ENCODE measurements at regions not wholly inside any gene's neighbourhood (a gene's known extent, or its start where the extent isn't known, plus 50 kb on each side); places are given as distances from the start of the nearest gene placed in this dataset.
"Not testable (repeated sequence)": the region's sequence is repeated elsewhere in the genome, so short reads cannot be mapped to it uniquely, and the experiment has no call there.

GRCh38 chr12:90695415-90695814, 259.6 kb downstream of the CCER1 start:
- Mint-ChIP-seq H3K4me1 (no peaks in the 10 kb centered on the region), H3K9me3 (no peaks in the 10 kb centered on the region), H3K27ac (no peak overlapping the region), H3K36me3 (ENCODE audit: low read depth) (no peaks in the 10 kb centered on the region), H3K27me3 (no peaks in the 10 kb centered on the region), H3K4me3 (no peak overlapping the region)
- TF ChIP-seq CTCF (IDR thresholded peaks at IDR 0.05), result no peak
- CTCF ChIA-PET, result no interaction called here
- ATAC-seq (ENCODE audit: low read depth) (no peak), DNase-seq (no peak)
- intact Hi-C loops (cut with micrococcal nuclease), result loop anchor here (10.0 kb wide), 1 partner anchor 1151 kb away; no protein-coding TSS in a partner anchor
- POLR2A ChIA-PET, result no interaction called here

- ATAC-seq (ENCODE audit: low read depth) (no peak), DNase-seq (no peak)
- no peaks in the 10 kb centered on the region for H3K36me3 Mint-ChIP-seq (ENCODE audit: low read depth)
- no peaks in the 10 kb centered on the region for H3K9me3 Mint-ChIP-seq
- no peak overlapping the region for H3K27ac Mint-ChIP-seq
- ChIA-PET CTCF (no interaction called here), POLR2A (no interaction called here)
- intact Hi-C loops (cut with micrococcal nuclease), result loop anchor here (10.0 kb wide), 1 partner anchor 1145 kb away; no protein-coding TSS in a partner anchor
- TF ChIP-seq CTCF (IDR thresholded peaks at IDR 0.05), result no peak
- no peak overlapping the region for H3K4me3 Mint-ChIP-seq
- no peaks in the 10 kb centered on the region for H3K4me1 Mint-ChIP-seq
- H3K27me3 Mint-ChIP-seq, result no peaks in the 10 kb centered on the region
Measured at GRCh38 chr12:90690120-90690519, 264.9 kb downstream of the CCER1 start.

GRCh38 chr12:90687682-90688081, 267.3 kb downstream of the CCER1 start:
- H3K9me3 Mint-ChIP-seq; ATAC-seq (ENCODE audit: low read depth); H3K4me3 Mint-ChIP-seq; H3K36me3 Mint-ChIP-seq (ENCODE audit: low read depth); H3K4me1 Mint-ChIP-seq; DNase-seq; H3K27ac Mint-ChIP-seq; CTCF ChIA-PET; POLR2A ChIA-PET; intact Hi-C loops (cut with micrococcal nuclease); H3K27me3 Mint-ChIP-seq: not testable (repeated sequence)

GRCh38 chr12:90683871-90684270, 271.1 kb downstream of the CCER1 start:
- ATAC-seq (ENCODE audit: low read depth) (no peak), DNase-seq (no peak)
- ChIA-PET CTCF (no interaction called here), POLR2A (no interaction called here)
- H3K4me3 Mint-ChIP-seq, result no peak overlapping the region
- TF ChIP-seq CTCF (IDR thresholded peaks at IDR 0.05), result no peak
- H3K36me3 Mint-ChIP-seq (ENCODE audit: low read depth), result no peaks in the 10 kb centered on the region
- no peaks in the 10 kb centered on the region for H3K4me1 Mint-ChIP-seq
- no peaks in the 10 kb centered on the region for H3K9me3 Mint-ChIP-seq
- intact Hi-C loops (cut with micrococcal nuclease), result no loop called here
- H3K27ac Mint-ChIP-seq, result no peak overlapping the region
- no peaks in the 10 kb centered on the region for H3K27me3 Mint-ChIP-seq

GRCh38 chr12:90682398-90682797, 272.6 kb downstream of the CCER1 start:
- Mint-ChIP-seq H3K4me1 (no peaks in the 10 kb centered on the region), H3K36me3 (ENCODE audit: low read depth) (no peaks in the 10 kb centered on the region), H3K27ac (no peak overlapping the region), H3K27me3 (no peaks in the 10 kb centered on the region), H3K9me3 (no peaks in the 10 kb centered on the region), H3K4me3 (no peak overlapping the region)
- DNase-seq (no peak), ATAC-seq (ENCODE audit: low read depth) (no peak)
- intact Hi-C loops (cut with micrococcal nuclease), result no loop called here
- POLR2A ChIA-PET, result no interaction called here
- CTCF ChIA-PET, result no interaction called here
- TF ChIP-seq CTCF (IDR thresholded peaks at IDR 0.05), result no peak

- H3K27ac Mint-ChIP-seq, result no peak overlapping the region
- ChIA-PET CTCF (no interaction called here), POLR2A (no interaction called here)
- H3K9me3 Mint-ChIP-seq, result no peaks in the 10 kb centered on the region
- H3K4me1 Mint-ChIP-seq, result no peaks in the 10 kb centered on the region
- intact Hi-C loops (cut with micrococcal nuclease), result no loop called here
- H3K36me3 Mint-ChIP-seq (ENCODE audit: low read depth), result no peaks in the 10 kb centered on the region
- no peak for DNase-seq
- H3K4me3 Mint-ChIP-seq, result no peak overlapping the region
- no peak for TF ChIP-seq CTCF (IDR thresholded peaks at IDR 0.05)
- H3K27me3 Mint-ChIP-seq, result no peaks in the 10 kb centered on the region
- ATAC-seq (ENCODE audit: low read depth), result no peak
Measured at GRCh38 chr12:90679674-90680073, 275.3 kb downstream of the CCER1 start.

All from activated B cell treated with CpG ODN at 0.5 μM for 24 hours (primary cell).